B cell (primary cell): ENCODE measurements at regions not wholly inside any gene's neighbourhood (a gene's known extent, or its start where the extent isn't known, plus 50 kb on each side); places are given as distances from the start of the nearest gene placed in this dataset.

Experiments used
- CTCF ChIP-seq: fragments of 200-600 bp; IDR thresholded peaks from one replicate; pipeline ENCODE4 v1.8.0; 2022; ENCODE audit warnings: antibody characterized with exemption, mild to moderate bottlenecking
- EZH2 ChIP-seq: IDR thresholded peaks from 2 replicates; pipeline ENCODE4 v1.6.1; 2012; ENCODE audit warnings: borderline replicate concordance, low read depth, mild to moderate bottlenecking, moderate library complexity, low read length; ENCODE audit not compliant: insufficient read depth, poor library complexity, severe bottlenecking

- TF ChIP-seq EZH2 (no peak), CTCF (no peak)
Measured at GRCh38 chr12:93022603-93023340, 93.7 kb upstream of the EEA1 start.
